H1 (cell line): ENCODE measurements at regions not wholly inside any gene's neighbourhood (a gene's known extent, or its start where the extent isn't known, plus 50 kb on each side); places are given as distances from the start of the nearest gene placed in this dataset.

ENCODE experiments used
- CTCF ChIA-PET: fragments of 300-600 bp; sonication (Branson Sonifier 250); formaldehyde crosslinking; loops from one replicate; lab custom pipeline; 2021; ENCODE audit not compliant: partially characterized antibody; lab: Charles Lee
- POLR2A ChIA-PET: fragments of 300-600 bp; sonication (Branson Sonifier 250); formaldehyde crosslinking; loops from one replicate; lab custom pipeline; 2021; ENCODE audit warnings: inconsistent platforms; ENCODE audit not compliant: partially characterized antibody; lab: Charles Lee
- DNase-seq, 2 experiments: peaks; one replicate each; pipeline versions ENCODE4 v3.0.0 to v3.0.0-alpha.2; 2010 to 2022; ENCODE audit warnings: low spot score in 2 of 2, low read depth in 1 of 2, mixed read lengths in 1 of 2
- FAIRE-seq: peaks from 2 replicates; lab custom pipeline; 2011; peaks lifted over from hg19 to GRCh38; lab: Jason Lieb, UNC
- H2AFZ ChIP-seq: 2 replicates; pipeline ENCODE4 v1.8.1; 2012; ENCODE audit warnings: low read length, inconsistent platforms
- H2AK5ac ChIP-seq: 2 replicates; pipeline ENCODE4 v1.6.1; 2013; ENCODE audit warnings: low read depth, low read length
- H2BK120ac ChIP-seq: replicated peaks from 2 replicates; pipeline ENCODE3; 2013; ENCODE audit warnings: low read depth, low read length, inconsistent platforms
- H2BK12ac ChIP-seq: 2 replicates; pipeline ENCODE4 v1.6.1; 2013; ENCODE audit warnings: low read depth, low read length
- H2BK15ac ChIP-seq: 2 replicates; pipeline ENCODE4 v1.6.1; 2013; ENCODE audit warnings: low read length
- H2BK20ac ChIP-seq: 2 replicates; pipeline ENCODE4 v1.6.1; 2013; ENCODE audit warnings: low read length
- H2BK5ac ChIP-seq: 2 replicates; pipeline ENCODE4 v1.6.1; 2013; ENCODE audit warnings: low read depth, low read length
- H3K14ac ChIP-seq: 2 replicates; pipeline ENCODE4 v1.6.1; 2013; ENCODE audit warnings: inconsistent platforms; ENCODE audit not compliant: insufficient read length
- H3K18ac ChIP-seq: 2 replicates; pipeline ENCODE4 v1.6.1; 2013; ENCODE audit warnings: low read length; ENCODE audit errors: extremely low read depth
- H3K23ac ChIP-seq: 2 replicates; pipeline ENCODE4 v1.6.1; 2013; ENCODE audit warnings: inconsistent platforms; ENCODE audit not compliant: insufficient read length
- H3K23me2 ChIP-seq: 2 replicates; pipeline ENCODE4 v1.6.1; 2013; ENCODE audit warnings: low read depth, low read length
- H3K27ac ChIP-seq: 2 replicates; pipeline ENCODE4 v1.6.1; 2011; ENCODE audit warnings: low read depth, low read length, inconsistent platforms
- H3K27me3 ChIP-seq, 4 experiments: replicated peaks in 1 of 4; 1 replicate in 1 of 4; 2 replicates in 3 of 4; pipeline versions ENCODE4 v1.6.1 to v1.8.1; 2011 to 2013; ENCODE audit warnings: low read length in 3 of 4, mild to moderate bottlenecking in 3 of 4, inconsistent platforms in 2 of 4, mixed read lengths in 2 of 4, moderate library complexity in 1 of 4; ENCODE audit not compliant: control insufficient read depth in 3 of 4, insufficient read depth in 3 of 4; ENCODE audit errors: extremely low read depth in 1 of 4
- H3K36me3 ChIP-seq, 4 experiments: 2 replicates each; pipeline versions ENCODE4 v1.6.1 to v1.8.1; 2011 to 2013; ENCODE audit warnings: mild to moderate bottlenecking in 4 of 4, low read length in 3 of 4, moderate library complexity in 2 of 4, control low read depth in 1 of 4, inconsistent platforms in 1 of 4; ENCODE audit not compliant: insufficient read depth in 4 of 4, control insufficient read depth in 2 of 4
- H3K4ac ChIP-seq: replicated peaks from 2 replicates; pipeline ENCODE3; 2013; ENCODE audit warnings: low read length, low read depth, mixed read lengths, inconsistent platforms; ENCODE audit not compliant: insufficient read length
- H3K4me1 ChIP-seq, 4 experiments: replicated peaks in 1 of 4; 1 replicate in 1 of 4; 2 replicates in 3 of 4; pipeline versions ENCODE4 v1.6.1 to v1.8.1; 2011 to 2013; ENCODE audit warnings: low read length in 3 of 4, inconsistent platforms in 2 of 4, mixed read lengths in 1 of 4; ENCODE audit not compliant: insufficient read depth in 4 of 4, control insufficient read depth in 3 of 4
- H3K4me2 ChIP-seq, 2 experiments: 2 replicates each; pipeline versions ENCODE4 v1.6.1 to v1.8.1; 2011 to 2013; ENCODE audit warnings: low read depth in 2 of 2, low read length in 2 of 2, control low read depth in 1 of 2, inconsistent platforms in 1 of 2, mild to moderate bottlenecking in 1 of 2; ENCODE audit not compliant: insufficient read depth in 1 of 2
- H3K4me3 ChIP-seq, 4 experiments: fragments of 200-600, 300-600 bp in 1 of 4; sonication (generic), shearing (Covaris generic), sonication (Bioruptor Twin) in 1 of 4; 2 replicates each; pipeline versions ENCODE4 v1.5.1 to v1.8.1; 2011 to 2016; ENCODE audit warnings: low read length in 4 of 4, low read depth in 3 of 4, control low read depth in 2 of 4, inconsistent platforms in 2 of 4, mild to moderate bottlenecking in 2 of 4, mixed read lengths in 1 of 4, moderate library complexity in 1 of 4; ENCODE audit not compliant: insufficient read depth in 2 of 4; ENCODE audit errors: extremely low read depth in 1 of 4
- H3K56ac ChIP-seq: replicated peaks from 2 replicates; pipeline ENCODE3; 2013; ENCODE audit warnings: low read depth, mild to moderate bottlenecking, mixed read lengths, low read length, inconsistent platforms; ENCODE audit not compliant: insufficient read length
- H3K79me1 ChIP-seq: 2 replicates; pipeline ENCODE4 v1.6.1; 2013; ENCODE audit warnings: low read depth, low read length, control low read depth
- H3K79me2 ChIP-seq, 2 experiments: 2 replicates each; pipeline versions ENCODE4 v1.6.1 to v1.8.1; 2012 to 2013; ENCODE audit warnings: low read length in 2 of 2, mild to moderate bottlenecking in 2 of 2, inconsistent platforms in 1 of 2; ENCODE audit not compliant: insufficient read depth in 2 of 2, control insufficient read depth in 1 of 2
- H3K9ac ChIP-seq, 4 experiments: replicated peaks in 1 of 4; 1 replicate in 1 of 4; 2 replicates in 3 of 4; pipeline versions ENCODE4 v1.6.1 to v1.8.1; 2011 to 2013; ENCODE audit warnings: low read depth in 3 of 4, low read length in 3 of 4, control low read depth in 2 of 4, mild to moderate bottlenecking in 2 of 4, moderate library complexity in 2 of 4, inconsistent platforms in 1 of 4; ENCODE audit errors: extremely low read depth in 1 of 4
- H3K9me3 ChIP-seq, 2 experiments: 2 replicates each; pipeline versions ENCODE4 v1.6.1 to v1.8.1; 2012 to 2013; ENCODE audit warnings: mild to moderate bottlenecking in 2 of 2, moderate library complexity in 2 of 2, control low read depth in 1 of 2, inconsistent platforms in 1 of 2, low read depth in 1 of 2, low read length in 1 of 2, mixed read lengths in 1 of 2; ENCODE audit not compliant: insufficient read depth in 2 of 2
- H4K20me1 ChIP-seq, 2 experiments: replicated peaks in 1 of 2; 2 replicates each; pipeline versions ENCODE3 to v1.8.1; 2011 to 2013; ENCODE audit warnings: inconsistent platforms in 2 of 2, low read length in 2 of 2, mild to moderate bottlenecking in 1 of 2; ENCODE audit not compliant: insufficient read depth in 2 of 2, control insufficient read depth in 1 of 2
- H4K5ac ChIP-seq: 2 replicates; pipeline ENCODE4 v1.6.1; 2013; ENCODE audit warnings: low read length, low read depth, mixed read lengths, inconsistent platforms; ENCODE audit not compliant: insufficient read length
- H4K8ac ChIP-seq: 2 replicates; pipeline ENCODE4 v1.8.0; 2013; ENCODE audit warnings: mild to moderate bottlenecking, moderate library complexity, low read length, inconsistent platforms; ENCODE audit not compliant: insufficient read depth; ENCODE audit errors: extremely low read depth
- H4K91ac ChIP-seq: replicated peaks from 2 replicates; pipeline ENCODE3; 2013; ENCODE audit warnings: low read length, mixed read lengths, inconsistent platforms; ENCODE audit not compliant: insufficient read length
- BCL11A ChIP-seq, 2 experiments: IDR thresholded peaks; one replicate each; pipeline ENCODE4 v1.6.1; 2011; ENCODE audit warnings: low read depth in 2 of 2, low read length in 2 of 2, mild to moderate bottlenecking in 2 of 2
- CTBP2 ChIP-seq: IDR thresholded peaks from 2 replicates; pipeline ENCODE4 v1.7.0; 2011; ENCODE audit warnings: borderline replicate concordance, mild to moderate bottlenecking, moderate library complexity, mixed read lengths, low read length; ENCODE audit not compliant: insufficient read depth, insufficient read length
- MAFK ChIP-seq: IDR thresholded peaks from 2 replicates; pipeline ENCODE4 v1.6.1; 2012; ENCODE audit warnings: low read depth, mild to moderate bottlenecking, improper control_type of control experiment, low read length
- RNF2 ChIP-seq: fragments of 200-900, 300-1000 bp; sonication (generic); IDR thresholded peaks from 2 replicates; pipeline ENCODE4 v1.7.1; 2016; ENCODE audit warnings: borderline replicate concordance, low read depth, mild to moderate bottlenecking, antibody characterized with exemption, low read length; ENCODE audit not compliant: poor library complexity, severe bottlenecking; ENCODE audit errors: missing control alignments
- RXRA ChIP-seq: IDR thresholded peaks from 2 replicates; pipeline ENCODE4 v1.6.1; 2011; ENCODE audit warnings: low read depth, mild to moderate bottlenecking, low read length, moderate library complexity; ENCODE audit not compliant: insufficient read depth
- WGBS, 2 experiments: shearing (Covaris generic) in 1 of 2; methylation state at CpG; one replicate each; pipeline versions ENCODE4 v1.1.6 to v1.1.7; 2013 to 2015; ENCODE audit warnings: low lambda C conversion rate in 2 of 2, mixed read lengths in 2 of 2, inconsistent platforms in 1 of 2, low coverage in 1 of 2, missing lambda C conversion rate in 1 of 2; ENCODE audit not compliant: insufficient replicate concordance in 2 of 2, insufficient coverage in 1 of 2, insufficient read length in 1 of 2; ENCODE audit errors: extremely low coverage in 1 of 2, missing lambda C conversion rate in 1 of 2; 5-methylcytosine and 5-hydroxymethylcytosine counted together
- TF ChIP-seq, protein P1 (sequence below): IDR thresholded peaks from 2 replicates; pipeline ENCODE4 v1.6.1; 2012; ENCODE audit warnings: inconsistent platforms
- TF ChIP-seq, protein P2 (sequence below): IDR thresholded peaks from 2 replicates; pipeline ENCODE4 v1.6.1; 2012; ENCODE audit warnings: inconsistent platforms

DNA sequence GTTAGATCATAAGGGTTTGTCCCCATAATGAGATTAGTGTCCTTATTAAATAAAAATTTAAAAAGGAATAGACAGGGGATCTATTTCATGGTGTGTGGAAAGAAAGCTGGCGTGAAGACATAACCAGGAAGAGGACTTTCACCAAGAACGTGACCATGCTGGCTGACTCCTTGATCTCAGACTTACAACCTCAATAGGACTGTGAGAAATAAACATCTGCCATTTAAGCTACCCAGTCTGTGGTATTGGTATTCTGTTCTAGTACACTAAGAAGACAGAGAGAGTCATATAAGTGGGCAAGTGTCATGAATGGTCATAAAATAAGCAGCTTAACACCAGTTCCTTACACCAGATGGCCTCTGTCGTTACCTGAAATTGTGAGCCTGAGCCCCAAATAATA, 259.4 kb upstream of the CCNG1 start:
- Histone ChIP-seq H2BK5ac (no peak overlapping the region), H3K56ac (no peak overlapping the region), H4K20me1 (no peaks in the 10 kb centered on the region), H3K9me3 (no peaks in the 10 kb centered on the region), H3K4ac (no peak overlapping the region), H3K23me2 (no peaks in the 10 kb centered on the region), H3K9ac (no peak overlapping the region), H3K79me1 (no peaks in the 10 kb centered on the region), H2BK15ac (no peak overlapping the region), H3K27me3 (no peaks in the 10 kb centered on the region), H4K91ac (no peak overlapping the region), H3K23ac (no peak overlapping the region), H2BK12ac (no peak overlapping the region), H2AFZ (no peak overlapping the region), H3K4me2 (no peak overlapping the region), H2BK20ac (no peak overlapping the region), H3K79me2 (no peaks in the 10 kb centered on the region), H3K18ac (no peak overlapping the region), H3K14ac (no peak overlapping the region), H3K4me3 (no peak overlapping the region), H2BK120ac (no peak overlapping the region), H3K27ac (no peak overlapping the region), H4K5ac (no peak overlapping the region), H3K36me3 (0 out of 8 replicates have a peak, but pooled peaks cover 0 to 2% (median 0%) of the 10 kb centered on the region in 4 experiments), H3K4me1 (0 out of 7 replicates have a peak, but pooled peaks cover 0 to 3% (median 0%) of the 10 kb centered on the region in 4 experiments), H4K8ac (no peak overlapping the region), H2AK5ac (no peak overlapping the region)
- POLR2A ChIA-PET, result no interaction called here
- no peak for FAIRE-seq
- 89% methylated on average over 3 of the region's 3 CpGs; no CpG with 5 or more reads in 1 of the 2 experiments for WGBS, 2 experiments
- CTCF ChIA-PET, result interaction anchor here (0.6 to 1.5 kb wide), 2 partner anchors 9 to 1263 kb away, joined by 3 to 4 read pairs; no protein-coding TSS in a partner anchor
- TF ChIP-seq BCL11A (IDR thresholded peaks at IDR 0.05; ENCODE audit: low read depth in 2 of 2, low read length in 2 of 2), result no peak
- TF ChIP-seq RXRA, result no peak
- TF ChIP-seq CTBP2, result no peak
- no peak for TF ChIP-seq MAFK
- TF ChIP-seq, protein P1, sequence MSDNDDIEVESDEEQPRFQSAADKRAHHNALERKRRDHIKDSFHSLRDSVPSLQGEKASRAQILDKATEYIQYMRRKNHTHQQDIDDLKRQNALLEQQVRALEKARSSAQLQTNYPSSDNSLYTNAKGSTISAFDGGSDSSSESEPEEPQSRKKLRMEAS, result no peak
- TF ChIP-seq, protein P2, sequence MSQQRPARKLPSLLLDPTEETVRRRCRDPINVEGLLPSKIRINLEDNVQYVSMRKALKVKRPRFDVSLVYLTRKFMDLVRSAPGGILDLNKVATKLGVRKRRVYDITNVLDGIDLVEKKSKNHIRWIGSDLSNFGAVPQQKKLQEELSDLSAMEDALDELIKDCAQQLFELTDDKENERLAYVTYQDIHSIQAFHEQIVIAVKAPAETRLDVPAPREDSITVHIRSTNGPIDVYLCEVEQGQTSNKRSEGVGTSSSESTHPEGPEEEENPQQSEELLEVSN, result no peak
- no peak for TF ChIP-seq RNF2
- no peak for DNase-seq
